HUDEP-2 (cell line): ENCODE measurements at regions not wholly inside any gene's neighbourhood (a gene's known extent, or its start where the extent isn't known, plus 50 kb on each side); places are given as distances from the start of the nearest gene placed in this dataset.

Experiments used
- DNase-seq, 76 experiments: peaks; one replicate each; lab custom pipeline; 2025; ENCODE audit not compliant: unreplicated experiment in 76 of 76; lab: John Stamatoyannopoulos, UW

DNA sequence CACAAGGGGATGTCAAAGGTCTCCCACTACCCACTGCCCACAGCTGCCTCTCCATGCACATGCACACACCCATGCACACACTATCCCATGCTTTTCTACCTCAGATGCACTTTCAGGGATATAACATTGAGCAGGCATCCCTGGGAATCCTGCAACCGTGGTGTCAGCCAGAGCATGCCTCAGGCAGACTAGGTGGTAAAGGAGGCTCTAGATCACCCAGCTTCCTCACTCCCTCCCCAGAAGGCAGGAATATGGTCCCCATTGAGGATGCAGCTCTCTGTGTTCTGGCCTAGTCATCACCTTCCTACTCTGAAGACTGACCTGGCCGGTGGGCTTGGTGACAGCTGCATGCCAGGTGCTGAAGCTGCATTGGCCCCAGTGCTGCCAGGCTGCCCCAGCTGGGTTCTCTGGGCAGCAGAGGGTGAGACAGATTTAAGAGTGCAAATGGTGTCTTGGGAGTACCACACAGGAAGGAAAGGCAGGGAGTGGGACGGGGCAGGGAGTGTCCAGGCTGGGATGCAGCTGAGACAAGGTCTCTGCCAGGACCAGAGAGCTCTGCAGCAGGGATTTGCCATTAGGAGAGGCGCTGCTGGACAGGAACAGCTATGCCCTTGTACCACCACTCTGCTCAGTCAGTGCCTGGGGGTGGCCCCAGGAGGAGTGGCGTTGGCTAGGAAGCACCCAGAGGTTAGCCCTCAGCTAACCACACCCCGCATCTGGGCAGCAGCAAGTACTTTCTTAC lies 53.4 kb upstream of the GDF10 start:
- DNase-seq: no peak

DNA sequence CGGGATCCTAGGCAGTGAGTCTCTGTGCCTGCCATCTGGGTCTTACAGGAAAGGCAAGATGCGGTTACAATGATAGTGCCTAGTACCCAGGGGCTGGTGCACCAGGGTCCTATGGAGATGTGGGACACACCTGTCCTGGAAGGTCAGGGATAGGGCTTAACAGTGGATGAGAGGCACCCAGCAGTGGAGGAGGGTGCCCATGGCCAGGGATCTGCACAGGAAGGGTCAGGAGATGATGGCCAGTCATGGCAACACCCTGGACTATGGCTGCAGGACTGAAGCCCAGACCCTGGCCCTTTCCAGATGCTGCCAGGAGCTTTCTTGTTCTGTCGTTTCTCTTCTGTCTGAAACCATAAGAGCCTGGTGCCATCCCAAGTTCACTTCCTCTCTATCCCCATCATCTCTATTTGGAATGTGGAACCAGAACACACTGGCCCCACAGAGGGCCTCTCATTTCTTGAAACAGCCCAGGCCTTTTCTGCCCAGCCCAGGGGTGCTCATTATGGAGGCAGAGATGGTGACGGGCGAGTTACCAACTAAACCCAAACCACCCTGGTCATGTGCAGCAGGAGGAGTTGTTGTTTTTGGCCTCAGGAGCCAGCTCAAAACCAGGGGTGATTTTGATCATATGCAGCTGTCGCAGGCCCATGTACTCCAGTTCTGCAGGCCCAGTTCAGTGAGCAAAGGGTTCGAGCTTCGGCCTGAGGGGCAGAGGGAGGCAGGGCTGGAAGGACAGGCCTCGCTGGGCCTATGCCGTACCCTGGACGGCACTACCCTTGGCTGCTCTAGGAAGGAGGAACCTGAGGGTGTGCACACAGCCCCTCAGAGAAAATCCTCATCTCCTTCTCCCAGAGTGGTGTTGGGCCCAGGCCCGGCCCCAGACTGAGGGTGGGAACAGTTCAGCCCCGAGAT lies 52.6 kb upstream of the GDF10 start:
- DNase-seq: no peak

GRCh38 chr10:47248386-47249090 lies 51.5 kb upstream of the GDF10 start:
- no peak for DNase-seq

DNA sequence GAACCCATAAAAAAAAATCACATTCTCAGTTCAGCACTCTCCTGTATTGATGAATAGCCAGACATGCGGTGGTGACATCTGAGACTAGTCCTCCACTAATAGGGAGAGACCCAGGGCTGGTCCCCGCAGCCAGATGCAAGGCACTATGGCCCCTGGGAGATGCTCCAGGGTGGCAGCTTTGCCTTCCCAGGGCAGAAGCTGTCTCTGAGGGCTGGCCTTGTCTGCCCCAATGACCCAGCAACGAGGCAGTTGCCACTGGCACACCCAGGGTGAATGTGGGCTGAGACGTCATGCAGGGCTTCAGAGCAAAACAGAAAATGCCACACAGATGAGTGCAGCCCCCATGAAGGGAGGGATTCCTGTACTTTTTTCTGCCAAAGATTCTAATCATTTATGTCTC lies 50.1 kb upstream of the GDF10 start:
- no peak for DNase-seq
